ENCODE measurements at regions not wholly inside any gene's neighbourhood (a gene's known extent, or its start where the extent isn't known, plus 50 kb on each side); places are given as distances from the start of the nearest gene placed in this dataset.

- TF ChIP-seq JUND (IDR thresholded peaks at IDR 0.05): no peak
- TF ChIP-seq FOXJ3 (CRISPR knock-in tag; IDR thresholded peaks at IDR 0.05): no peak
- TF ChIP-seq FOSL2 (IDR thresholded peaks at IDR 0.05; ENCODE audit: borderline replicate concordance, low read depth): no peak
- TF ChIP-seq POLR2AphosphoS5 (IDR thresholded peaks at IDR 0.05; ENCODE audit: low read depth, low read length): no peak
- TF ChIP-seq, protein P1, sequence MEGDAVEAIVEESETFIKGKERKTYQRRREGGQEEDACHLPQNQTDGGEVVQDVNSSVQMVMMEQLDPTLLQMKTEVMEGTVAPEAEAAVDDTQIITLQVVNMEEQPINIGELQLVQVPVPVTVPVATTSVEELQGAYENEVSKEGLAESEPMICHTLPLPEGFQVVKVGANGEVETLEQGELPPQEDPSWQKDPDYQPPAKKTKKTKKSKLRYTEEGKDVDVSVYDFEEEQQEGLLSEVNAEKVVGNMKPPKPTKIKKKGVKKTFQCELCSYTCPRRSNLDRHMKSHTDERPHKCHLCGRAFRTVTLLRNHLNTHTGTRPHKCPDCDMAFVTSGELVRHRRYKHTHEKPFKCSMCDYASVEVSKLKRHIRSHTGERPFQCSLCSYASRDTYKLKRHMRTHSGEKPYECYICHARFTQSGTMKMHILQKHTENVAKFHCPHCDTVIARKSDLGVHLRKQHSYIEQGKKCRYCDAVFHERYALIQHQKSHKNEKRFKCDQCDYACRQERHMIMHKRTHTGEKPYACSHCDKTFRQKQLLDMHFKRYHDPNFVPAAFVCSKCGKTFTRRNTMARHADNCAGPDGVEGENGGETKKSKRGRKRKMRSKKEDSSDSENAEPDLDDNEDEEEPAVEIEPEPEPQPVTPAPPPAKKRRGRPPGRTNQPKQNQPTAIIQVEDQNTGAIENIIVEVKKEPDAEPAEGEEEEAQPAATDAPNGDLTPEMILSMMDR (IDR thresholded peaks at IDR 0.05): no peak
- no peak for TF ChIP-seq SMC3 (IDR thresholded peaks at IDR 0.05; ENCODE audit: low read depth, low read length)
- TF ChIP-seq TAF1 (IDR thresholded peaks at IDR 0.05; ENCODE audit: borderline replicate concordance, low read depth, low read length): no peak
- TF ChIP-seq YY1 (IDR thresholded peaks at IDR 0.05; ENCODE audit: low read depth): no peak
- no peak for TF ChIP-seq MAX (IDR thresholded peaks at IDR 0.05; ENCODE audit: low read depth)
Observed at GRCh38 chr19:29305268-29305667, 92.3 kb upstream of the UQCRFS1 start.

Data from SK-N-SH (cell line).